ENCODE measurements at regions not wholly inside any gene's neighbourhood (a gene's known extent, or its start where the extent isn't known, plus 50 kb on each side); places are given as distances from the start of the nearest gene placed in this dataset.
A peak's percentile ranks its signal among the peaks of the same experiment; 100 is the strongest.

- H3K9me3 Mint-ChIP-seq = peaks cover 0 to 8% (median 0%) of the 10 kb centered on the region in 8 donors
- H3K4me1 ChIP-seq (ENCODE audit: insufficient read depth, low read length) = no peaks in the 10 kb centered on the region
- no peak overlapping the region for H3K27ac ChIP-seq (ENCODE audit: low read depth, low read length)
- CTCF ChIA-PET (ENCODE audit: partially characterized antibody) = no interaction called here
- no peaks in the 10 kb centered on the region for H3K4me1 Mint-ChIP-seq
- H3K36me3 Mint-ChIP-seq = no peaks in the 10 kb centered on the region
- no peaks in the 10 kb centered on the region for H3K36me3 ChIP-seq (ENCODE audit: insufficient read depth, low read length)
- no peaks in the 10 kb centered on the region for H3K27me3 ChIP-seq (ENCODE audit: insufficient read depth, low read length)
- POLR2A ChIA-PET (ENCODE audit: partially characterized antibody) = no interaction called here
- no peak overlapping the region for H3K27ac Mint-ChIP-seq
- H3K27me3 Mint-ChIP-seq = peaks cover 0 to 7% of the 10 kb centered on the region in 2 donors
- intact Hi-C loops (cut with micrococcal nuclease) = no loop called here
- no peak overlapping the region for H3K4me3 ChIP-seq (ENCODE audit: low read length in 2 of 2)
- H3K4me3 Mint-ChIP-seq = no peak overlapping the region
- no peak for DNase-seq
- no peaks in the 10 kb centered on the region for H3K9me3 ChIP-seq (ENCODE audit: control insufficient read depth in 1 of 2, low read length in 2 of 2)
Measured at GRCh38 chr10:14454206-14454605, 123.5 kb upstream of the FRMD4A start.

GRCh38 chr10:14453593-14453992 is 122.9 kb upstream of the FRMD4A start:
- CTCF ChIA-PET (ENCODE audit: partially characterized antibody) = no interaction called here
- Histone ChIP-seq H3K36me3 (ENCODE audit: insufficient read depth, low read length) (no peaks in the 10 kb centered on the region), H3K4me1 (ENCODE audit: insufficient read depth, low read length) (no peaks in the 10 kb centered on the region), H3K9me3 (ENCODE audit: control insufficient read depth in 1 of 2, low read length in 2 of 2) (no peaks in the 10 kb centered on the region), H3K4me3 (ENCODE audit: low read length in 2 of 2) (no peak overlapping the region), H3K27ac (ENCODE audit: low read depth, low read length) (no peak overlapping the region), H3K27me3 (ENCODE audit: insufficient read depth, low read length) (no peaks in the 10 kb centered on the region)
- H3K4me1 Mint-ChIP-seq = no peaks in the 10 kb centered on the region
- no peak overlapping the region for H3K4me3 Mint-ChIP-seq
- intact Hi-C loops (cut with micrococcal nuclease) = no loop called here
- DNase-seq = no peak
- no peak overlapping the region for H3K27ac Mint-ChIP-seq
- H3K9me3 Mint-ChIP-seq = peaks cover 0 to 8% (median under 1%) of the 10 kb centered on the region in 8 donors
- peaks cover 0 to 7% of the 10 kb centered on the region in 2 donors for H3K27me3 Mint-ChIP-seq
- no peaks in the 10 kb centered on the region for H3K36me3 Mint-ChIP-seq
- POLR2A ChIA-PET (ENCODE audit: partially characterized antibody) = no interaction called here

GRCh38 chr10:14451341-14451740 is 120.6 kb upstream of the FRMD4A start:
- Mint-ChIP-seq H3K36me3 (no peaks in the 10 kb centered on the region), H3K9me3 (peaks cover 0 to 3% (median 0%) of the 10 kb centered on the region in 8 donors), H3K27ac (no peak overlapping the region), H3K27me3 (peaks cover 0 to 1% of the 10 kb centered on the region in 2 donors), H3K4me3 (peak overlapping the region in 1 of 8 donors; percentile 24), H3K4me1 (no peaks in the 10 kb centered on the region)
- intact Hi-C loops (cut with micrococcal nuclease) = no loop called here
- Histone ChIP-seq H3K4me1 (ENCODE audit: insufficient read depth, low read length) (no peaks in the 10 kb centered on the region), H3K27me3 (ENCODE audit: insufficient read depth, low read length) (no peaks in the 10 kb centered on the region), H3K9me3 (ENCODE audit: control insufficient read depth in 1 of 2, low read length in 2 of 2) (no peaks in the 10 kb centered on the region), H3K27ac (ENCODE audit: low read depth, low read length) (no peak overlapping the region), H3K4me3 (ENCODE audit: low read length in 2 of 2) (no peak overlapping the region), H3K36me3 (ENCODE audit: insufficient read depth, low read length) (no peaks in the 10 kb centered on the region)
- ChIA-PET POLR2A (ENCODE audit: partially characterized antibody) (no interaction called here), CTCF (ENCODE audit: partially characterized antibody) (no interaction called here)
- no peak for DNase-seq

GRCh38 chr10:14450041-14450491 is 119.3 kb upstream of the FRMD4A start:
- POLR2A ChIA-PET (ENCODE audit: partially characterized antibody) = no interaction called here

GRCh38 chr10:14449293-14449815 is 118.6 kb upstream of the FRMD4A start:
- peaks cover 0 to 5% (median 0%) of the 10 kb centered on the region in 8 donors for H3K9me3 Mint-ChIP-seq
- no peak overlapping the region for H3K27ac Mint-ChIP-seq
- no peaks in the 10 kb centered on the region for H3K4me1 Mint-ChIP-seq
- Histone ChIP-seq H3K36me3 (ENCODE audit: insufficient read depth, low read length) (no peaks in the 10 kb centered on the region), H3K27me3 (ENCODE audit: insufficient read depth, low read length) (no peaks in the 10 kb centered on the region), H3K27ac (ENCODE audit: low read depth, low read length) (no peak overlapping the region), H3K9me3 (ENCODE audit: control insufficient read depth in 1 of 2, low read length in 2 of 2) (no peaks in the 10 kb centered on the region), H3K4me3 (ENCODE audit: low read length in 2 of 2) (no peak overlapping the region), H3K4me1 (ENCODE audit: insufficient read depth, low read length) (no peaks in the 10 kb centered on the region)
- ChIA-PET CTCF (ENCODE audit: partially characterized antibody) (no interaction called here), POLR2A (ENCODE audit: partially characterized antibody) (no interaction called here)
- H3K36me3 Mint-ChIP-seq = no peaks in the 10 kb centered on the region
- peaks cover 1% of the 10 kb centered on the region in 2 donors for H3K27me3 Mint-ChIP-seq
- no peak for DNase-seq
- no peak overlapping the region for H3K4me3 Mint-ChIP-seq
- intact Hi-C loops (cut with micrococcal nuclease) = no loop called here

More at GRCh38 chr10:14450041-14450491, 119.3 kb upstream of the FRMD4A start:
- Mint-ChIP-seq H3K4me3 (no peak overlapping the region), H3K4me1 (no peaks in the 10 kb centered on the region), H3K27ac (no peak overlapping the region), H3K27me3 (peaks cover 0 to 1% of the 10 kb centered on the region in 2 donors), H3K9me3 (peaks cover 0 to 5% (median 0%) of the 10 kb centered on the region in 8 donors), H3K36me3 (no peaks in the 10 kb centered on the region)
- Histone ChIP-seq H3K9me3 (ENCODE audit: control insufficient read depth in 1 of 2, low read length in 2 of 2) (no peaks in the 10 kb centered on the region), H3K27ac (ENCODE audit: low read depth, low read length) (no peak overlapping the region), H3K4me1 (ENCODE audit: insufficient read depth, low read length) (no peaks in the 10 kb centered on the region), H3K4me3 (ENCODE audit: low read length in 2 of 2) (no peak overlapping the region), H3K27me3 (ENCODE audit: insufficient read depth, low read length) (no peaks in the 10 kb centered on the region), H3K36me3 (ENCODE audit: insufficient read depth, low read length) (no peaks in the 10 kb centered on the region)
- intact Hi-C loops (cut with micrococcal nuclease) = no loop called here
- CTCF ChIA-PET (ENCODE audit: partially characterized antibody) = interaction anchor here (0.9 kb wide), 1 partner anchor 19 kb away, joined by 3 read pairs; no protein-coding TSS in a partner anchor
- no peak for DNase-seq

GRCh38 chr10:14448197-14448990 is 117.7 kb upstream of the FRMD4A start:
- DNase-seq = no peak
- no peak overlapping the region for H3K27ac Mint-ChIP-seq
- ChIA-PET POLR2A (ENCODE audit: partially characterized antibody) (no interaction called here), CTCF (ENCODE audit: partially characterized antibody) (no interaction called here)
- no peaks in the 10 kb centered on the region for H3K4me1 ChIP-seq (ENCODE audit: insufficient read depth, low read length)
- no peak overlapping the region for H3K4me3 Mint-ChIP-seq
- no peaks in the 10 kb centered on the region for H3K9me3 ChIP-seq (ENCODE audit: control insufficient read depth in 1 of 2, low read length in 2 of 2)
- H3K36me3 ChIP-seq (ENCODE audit: insufficient read depth, low read length) = no peaks in the 10 kb centered on the region
- H3K4me3 ChIP-seq (ENCODE audit: low read length in 2 of 2) = no peak overlapping the region
- intact Hi-C loops (cut with micrococcal nuclease) = no loop called here
- no peak overlapping the region for H3K27ac ChIP-seq (ENCODE audit: low read depth, low read length)
- no peaks in the 10 kb centered on the region for H3K36me3 Mint-ChIP-seq
- no peaks in the 10 kb centered on the region for H3K27me3 ChIP-seq (ENCODE audit: insufficient read depth, low read length)
- peaks cover 1% of the 10 kb centered on the region in 2 donors for H3K27me3 Mint-ChIP-seq
- H3K9me3 Mint-ChIP-seq = peaks cover 0 to 5% (median 0%) of the 10 kb centered on the region in 8 donors
- no peaks in the 10 kb centered on the region for H3K4me1 Mint-ChIP-seq

GRCh38 chr10:14447094-14447839 is 116.5 kb upstream of the FRMD4A start:
- ChIA-PET POLR2A (ENCODE audit: partially characterized antibody) (no interaction called here), CTCF (ENCODE audit: partially characterized antibody) (no interaction called here)
- Mint-ChIP-seq H3K27ac (no peak overlapping the region), H3K4me3 (no peak overlapping the region), H3K9me3 (peaks cover 0 to 5% (median 0%) of the 10 kb centered on the region in 8 donors), H3K4me1 (no peaks in the 10 kb centered on the region), H3K27me3 (peaks cover 1 to 4% of the 10 kb centered on the region in 2 donors), H3K36me3 (no peaks in the 10 kb centered on the region)
- Histone ChIP-seq H3K4me1 (ENCODE audit: insufficient read depth, low read length) (no peaks in the 10 kb centered on the region), H3K36me3 (ENCODE audit: insufficient read depth, low read length) (no peaks in the 10 kb centered on the region), H3K27me3 (ENCODE audit: insufficient read depth, low read length) (no peaks in the 10 kb centered on the region), H3K4me3 (ENCODE audit: low read length in 2 of 2) (no peak overlapping the region), H3K9me3 (ENCODE audit: control insufficient read depth in 1 of 2, low read length in 2 of 2) (no peaks in the 10 kb centered on the region), H3K27ac (ENCODE audit: low read depth, low read length) (no peak overlapping the region)
- intact Hi-C loops (cut with micrococcal nuclease) = no loop called here
- DNase-seq = no peak

All from CD4-positive, alpha-beta memory T cell (primary cell).